DND-41 (cell line): ENCODE measurements at regions not wholly inside any gene's neighbourhood (a gene's known extent, or its start where the extent isn't known, plus 50 kb on each side); places are given as distances from the start of the nearest gene placed in this dataset.

Experiments used
- ATAC-seq: fragments of 200-7000 bp; cut with Tn5 transposase; 3 replicates; pipeline ENCODE4 v1.9.1; 2021; ENCODE audit warnings: low read depth; ENCODE audit not compliant: insufficient read depth
- DNase-seq: peaks from one replicate; pipeline ENCODE4 v3.0.0-alpha.2; 2020
- H2AFZ ChIP-seq: 2 replicates; pipeline ENCODE4 v1.6.0; 2012; ENCODE audit warnings: low read depth, low read length
- H3K27ac ChIP-seq: 2 replicates; pipeline ENCODE4 v1.5.1; 2012; ENCODE audit warnings: low read length, inconsistent platforms
- H3K27me3 ChIP-seq: fragments of 200-600 bp; sonication (generic); 2 replicates; pipeline ENCODE4 v1.6.0; 2012; ENCODE audit warnings: low read length, mild to moderate bottlenecking, inconsistent platforms; ENCODE audit not compliant: insufficient read depth, poor library complexity
- H3K36me3 ChIP-seq: 2 replicates; pipeline ENCODE4 v1.5.1; 2012; ENCODE audit warnings: low read length, inconsistent platforms; ENCODE audit not compliant: insufficient read depth
- H3K4me1 ChIP-seq: 2 replicates; pipeline ENCODE4 v1.5.1; 2012; ENCODE audit warnings: mild to moderate bottlenecking, low read length; ENCODE audit not compliant: insufficient read depth
- H3K4me2 ChIP-seq: 2 replicates; pipeline ENCODE4 v1.6.0; 2012; ENCODE audit warnings: mild to moderate bottlenecking, moderate library complexity, low read length, inconsistent platforms; ENCODE audit not compliant: insufficient read depth
- H3K4me3 ChIP-seq, 2 experiments: fragments of 200-600 bp in 1 of 2; shearing (Covaris generic) in 1 of 2; 2 replicates each; pipeline ENCODE4 v1.5.1; 2012 to 2016; ENCODE audit warnings: inconsistent platforms in 2 of 2, low read length in 2 of 2, mild to moderate bottlenecking in 2 of 2, low read depth in 1 of 2, moderate library complexity in 1 of 2
- H3K79me2 ChIP-seq: 2 replicates; pipeline ENCODE4 v1.6.0; 2012; ENCODE audit warnings: low read length, inconsistent platforms; ENCODE audit not compliant: insufficient read depth
- H3K9ac ChIP-seq: 2 replicates; pipeline ENCODE4 v1.6.0; 2012; ENCODE audit warnings: low read depth, mild to moderate bottlenecking, inconsistent platforms, low read length, moderate library complexity
- H3K9me3 ChIP-seq: 2 replicates; pipeline ENCODE4 v1.5.1; 2012; ENCODE audit warnings: low read length, moderate library complexity, mild to moderate bottlenecking, inconsistent platforms; ENCODE audit not compliant: insufficient read depth, severe bottlenecking
- H4K20me1 ChIP-seq: 2 replicates; pipeline ENCODE4 v1.6.0; 2012; ENCODE audit warnings: low read length; ENCODE audit not compliant: insufficient read depth
- CTCF ChIP-seq: IDR thresholded peaks from 2 replicates; pipeline ENCODE4 v1.5.1; 2012; ENCODE audit warnings: borderline replicate concordance, low read length, moderate library complexity, mild to moderate bottlenecking; ENCODE audit not compliant: poor library complexity, severe bottlenecking; ENCODE audit errors: extremely low read depth
- EZH2 ChIP-seq: IDR thresholded peaks from 3 replicates; pipeline ENCODE4 v1.6.1; 2012; ENCODE audit warnings: borderline replicate concordance, low read depth, mild to moderate bottlenecking, moderate library complexity, low read length, inconsistent platforms; ENCODE audit not compliant: severe bottlenecking

- Histone ChIP-seq H3K79me2 (no peaks in the 10 kb centered on the region), H3K4me2 (no peak overlapping the region), H2AFZ (no peak overlapping the region), H3K4me1 (no peaks in the 10 kb centered on the region), H3K27me3 (no peaks in the 10 kb centered on the region), H3K36me3 (no peaks in the 10 kb centered on the region), H3K27ac (no peak overlapping the region), H4K20me1 (no peaks in the 10 kb centered on the region), H3K4me3 (no peak overlapping the region), H3K9ac (no peak overlapping the region), H3K9me3 (no peaks in the 10 kb centered on the region)
- DNase-seq (no peak), ATAC-seq (no peak)
- TF ChIP-seq CTCF (no peak), EZH2 (no peak)
Observed at GRCh38 chr13:80555796-80556678, 215.1 kb upstream of the SPRY2 start.

GRCh38 chr13:80552851-80553440, 212.0 kb upstream of the SPRY2 start:
- TF ChIP-seq CTCF: no peak
- no peak for TF ChIP-seq EZH2
- no peak overlapping the region for H3K27ac ChIP-seq
- no peaks in the 10 kb centered on the region for H3K36me3 ChIP-seq
- H3K4me3 ChIP-seq: no peak overlapping the region
- H4K20me1 ChIP-seq: no peaks in the 10 kb centered on the region
- H3K27me3 ChIP-seq: no peaks in the 10 kb centered on the region
- no peaks in the 10 kb centered on the region for H3K79me2 ChIP-seq
- H3K4me2 ChIP-seq: no peak overlapping the region
- no peak overlapping the region for H3K9ac ChIP-seq
- H3K9me3 ChIP-seq: no peaks in the 10 kb centered on the region
- no peak overlapping the region for H2AFZ ChIP-seq
- no peaks in the 10 kb centered on the region for H3K4me1 ChIP-seq
- no peak for DNase-seq
- no peak for ATAC-seq

GRCh38 chr13:80551650-80552497, 210.9 kb upstream of the SPRY2 start:
- H3K4me2 ChIP-seq: no peak overlapping the region
- H2AFZ ChIP-seq: no peak overlapping the region
- H4K20me1 ChIP-seq: no peaks in the 10 kb centered on the region
- no peaks in the 10 kb centered on the region for H3K9me3 ChIP-seq
- TF ChIP-seq CTCF: no peak
- DNase-seq: no peak
- no peaks in the 10 kb centered on the region for H3K4me1 ChIP-seq
- H3K36me3 ChIP-seq: no peaks in the 10 kb centered on the region
- no peaks in the 10 kb centered on the region for H3K79me2 ChIP-seq
- ATAC-seq: no peak
- H3K9ac ChIP-seq: no peak overlapping the region
- H3K27ac ChIP-seq: no peak overlapping the region
- no peak overlapping the region for H3K4me3 ChIP-seq
- H3K27me3 ChIP-seq: no peaks in the 10 kb centered on the region
